ENCODE measurements at regions not wholly inside any gene's neighbourhood (a gene's known extent, or its start where the extent isn't known, plus 50 kb on each side); places are given as distances from the start of the nearest gene placed in this dataset.

DNA sequence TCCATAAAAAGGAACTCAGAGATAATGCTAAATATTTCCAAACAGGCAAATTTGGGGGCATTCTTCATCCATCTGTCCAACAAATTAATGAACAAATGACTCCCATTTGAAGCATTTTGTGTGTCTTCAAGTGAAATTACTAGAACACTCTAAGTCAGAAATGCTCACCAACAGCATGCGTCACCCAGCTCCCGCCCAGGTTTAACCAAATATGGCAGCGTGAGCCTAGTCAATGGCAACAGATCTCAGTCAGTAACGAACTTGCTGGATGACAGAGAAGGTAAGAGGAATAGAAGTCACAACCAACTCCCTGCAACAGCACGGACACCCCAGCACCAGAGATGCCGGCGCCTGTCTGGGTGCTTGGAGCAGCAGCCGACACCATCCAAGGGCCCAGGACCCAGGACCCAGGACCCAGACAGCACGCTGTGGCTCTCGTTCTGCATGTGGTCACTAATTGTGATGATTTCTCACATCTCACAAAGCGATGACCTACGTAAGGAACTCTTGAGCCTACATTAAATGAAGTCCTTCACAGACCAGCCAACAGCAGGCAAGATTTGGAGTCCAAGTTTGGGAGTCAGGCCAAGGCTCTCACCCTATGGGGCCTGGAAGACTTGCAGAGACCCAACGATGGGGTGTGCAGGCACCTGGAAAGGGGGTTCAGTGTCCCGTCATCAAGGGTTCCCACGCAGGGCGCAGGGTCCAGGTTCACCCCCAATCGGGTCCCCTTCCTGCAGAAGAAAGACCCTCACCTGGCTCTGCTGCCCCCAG, 556.9 kb downstream of the BRD1 start:
- TF ChIP-seq POLR2AphosphoS5 (IDR thresholded peaks at IDR 0.05; ENCODE audit: low read depth, low read length) (no peak), TCF7L2 (IDR thresholded peaks at IDR 0.05; ENCODE audit: low read depth, low read length) (no peak)
- TF ChIP-seq, protein P1, sequence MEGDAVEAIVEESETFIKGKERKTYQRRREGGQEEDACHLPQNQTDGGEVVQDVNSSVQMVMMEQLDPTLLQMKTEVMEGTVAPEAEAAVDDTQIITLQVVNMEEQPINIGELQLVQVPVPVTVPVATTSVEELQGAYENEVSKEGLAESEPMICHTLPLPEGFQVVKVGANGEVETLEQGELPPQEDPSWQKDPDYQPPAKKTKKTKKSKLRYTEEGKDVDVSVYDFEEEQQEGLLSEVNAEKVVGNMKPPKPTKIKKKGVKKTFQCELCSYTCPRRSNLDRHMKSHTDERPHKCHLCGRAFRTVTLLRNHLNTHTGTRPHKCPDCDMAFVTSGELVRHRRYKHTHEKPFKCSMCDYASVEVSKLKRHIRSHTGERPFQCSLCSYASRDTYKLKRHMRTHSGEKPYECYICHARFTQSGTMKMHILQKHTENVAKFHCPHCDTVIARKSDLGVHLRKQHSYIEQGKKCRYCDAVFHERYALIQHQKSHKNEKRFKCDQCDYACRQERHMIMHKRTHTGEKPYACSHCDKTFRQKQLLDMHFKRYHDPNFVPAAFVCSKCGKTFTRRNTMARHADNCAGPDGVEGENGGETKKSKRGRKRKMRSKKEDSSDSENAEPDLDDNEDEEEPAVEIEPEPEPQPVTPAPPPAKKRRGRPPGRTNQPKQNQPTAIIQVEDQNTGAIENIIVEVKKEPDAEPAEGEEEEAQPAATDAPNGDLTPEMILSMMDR (IDR thresholded peaks at IDR 0.05): no peak

All from Panc1 (cell line).